LNCAP (cell line): ENCODE measurements at regions not wholly inside any gene's neighbourhood (a gene's known extent, or its start where the extent isn't known, plus 50 kb on each side); places are given as distances from the start of the nearest gene placed in this dataset.

Source experiments
- CTCF ChIP-seq: fragments of 450-650 bp; IDR thresholded peaks from 2 replicates; pipeline ENCODE4 v1.5.1; 2017; ENCODE audit warnings: mild to moderate bottlenecking

GRCh38 chr2:65548576-65549256 lies 116.3 kb upstream of the SPRED2 start:
- TF ChIP-seq CTCF = no peak

GRCh38 chr2:65548064-65548463 lies 115.7 kb upstream of the SPRED2 start:
- TF ChIP-seq CTCF = no peak

- TF ChIP-seq CTCF = no peak
Measured at GRCh38 chr2:65545837-65546805, 113.7 kb upstream of the SPRED2 start.

- TF ChIP-seq CTCF = no peak
Measured at GRCh38 chr2:65541773-65542172, 109.4 kb upstream of the SPRED2 start.

- no peak for TF ChIP-seq CTCF
Measured at GRCh38 chr2:65539633-65540032, 107.2 kb upstream of the SPRED2 start.

- TF ChIP-seq CTCF = no peak
Measured at GRCh38 chr2:65537651-65538385, 105.4 kb upstream of the SPRED2 start.

- TF ChIP-seq CTCF = no peak
Measured at GRCh38 chr2:65536596-65536995, 104.2 kb upstream of the SPRED2 start.
